ENCODE measurements at regions not wholly inside any gene's neighbourhood (a gene's known extent, or its start where the extent isn't known, plus 50 kb on each side); places are given as distances from the start of the nearest gene placed in this dataset.

GRCh38 chr14:44712024-44712815 is 205.1 kb upstream of the FSCB start:
- TF ChIP-seq CTCF (IDR thresholded peaks at IDR 0.05) = no peak
- TF ChIP-seq POLR2AphosphoS5 (IDR thresholded peaks at IDR 0.05) = no peak
- TF ChIP-seq POLR2A (IDR thresholded peaks at IDR 0.05) = no peak

Data from transverse colon (tissue), 4 donors.